ENCODE measurements at regions not wholly inside any gene's neighbourhood (a gene's known extent, or its start where the extent isn't known, plus 50 kb on each side); places are given as distances from the start of the nearest gene placed in this dataset.

DNA sequence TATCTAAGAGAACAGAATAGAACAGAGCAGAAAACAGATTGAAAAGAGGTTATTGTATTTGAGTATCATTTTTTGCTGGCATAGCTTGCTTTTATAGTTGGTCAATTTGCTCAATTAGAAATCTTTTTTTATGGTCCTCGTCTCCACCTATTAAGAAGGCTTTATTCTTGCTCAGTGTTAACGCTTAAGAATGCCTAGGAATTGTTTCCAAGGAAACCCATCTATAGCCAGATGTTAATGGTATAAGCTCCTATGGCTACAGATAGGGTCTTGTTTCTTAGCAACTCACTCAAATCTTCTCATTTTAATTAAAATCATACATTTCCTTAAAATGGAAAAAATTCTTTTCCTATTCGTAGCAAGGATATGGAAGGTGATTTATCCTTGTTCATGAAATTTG is 392.3 kb downstream of the TMEM135 start:
- Histone ChIP-seq H3K4me3 (no peak overlapping the region), H3K27me3 (no peaks in the 10 kb centered on the region), H4K20me1 (no peaks in the 10 kb centered on the region), H3K36me3 (no peaks in the 10 kb centered on the region), H3K9me3 (replicated peaks in 1 of 11) (no peaks in the 10 kb centered on the region), H3K9ac (no peak overlapping the region), H3K4me2 (no peak overlapping the region), H3K4me1 (no peaks in the 10 kb centered on the region), H3K27ac (no peak overlapping the region)
- no peak for TF ChIP-seq Cebpa-rat (IDR thresholded peaks at IDR 0.05)

DNA sequence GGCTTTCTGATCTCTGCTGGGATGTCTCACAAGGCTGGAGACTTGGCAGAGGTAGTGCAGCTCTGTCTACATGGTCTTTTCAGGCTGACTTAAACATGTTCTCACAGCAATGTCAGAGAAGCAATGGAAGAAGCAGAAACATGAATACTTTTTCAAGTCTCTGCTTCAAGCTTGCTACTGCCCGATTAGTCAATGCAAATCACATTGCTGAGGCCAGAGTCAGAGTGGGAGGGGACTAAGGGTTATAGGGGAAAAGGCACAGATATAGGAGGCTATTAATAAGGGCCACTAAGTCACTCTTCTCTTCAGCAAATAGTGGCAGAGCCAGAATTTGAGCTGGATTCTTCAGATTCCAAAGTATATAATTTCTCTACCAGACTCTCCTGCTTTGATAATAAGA is 390.5 kb downstream of the TMEM135 start:
- H3K9me3 ChIP-seq (replicated peaks in 1 of 11): no peaks in the 10 kb centered on the region
- no peaks in the 10 kb centered on the region for H3K36me3 ChIP-seq
- no peak overlapping the region for H3K9ac ChIP-seq
- TF ChIP-seq Cebpa-rat (IDR thresholded peaks at IDR 0.05): no peak
- H3K4me3 ChIP-seq: no peak overlapping the region
- no peaks in the 10 kb centered on the region for H4K20me1 ChIP-seq
- no peak overlapping the region for H3K4me2 ChIP-seq
- H3K27ac ChIP-seq: no peak overlapping the region
- no peaks in the 10 kb centered on the region for H3K4me1 ChIP-seq
- no peaks in the 10 kb centered on the region for H3K27me3 ChIP-seq

DNA sequence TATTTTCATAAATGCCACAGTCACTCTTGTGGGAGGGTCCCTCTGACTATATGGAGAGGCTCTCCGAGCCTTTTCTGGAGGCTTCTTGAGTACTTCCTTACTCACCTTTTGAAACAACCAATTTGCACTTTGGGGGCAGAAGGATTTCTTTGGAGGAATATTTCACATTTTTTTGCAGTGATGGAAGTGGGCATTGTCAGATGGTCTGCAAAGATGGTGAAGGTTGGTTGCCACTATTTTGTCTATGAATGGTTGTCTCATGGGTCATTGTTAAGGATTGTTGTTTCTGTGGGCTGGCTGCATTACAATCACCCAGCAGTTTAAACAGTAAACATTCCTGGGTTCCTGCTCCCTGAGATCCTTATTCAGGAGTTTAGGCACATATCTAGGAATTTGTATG is 388.2 kb downstream of the TMEM135 start:
- Histone ChIP-seq H3K4me2 (no peak overlapping the region), H3K4me1 (no peaks in the 10 kb centered on the region), H3K9ac (no peak overlapping the region), H3K4me3 (no peak overlapping the region), H3K27ac (no peak overlapping the region), H3K27me3 (no peaks in the 10 kb centered on the region), H3K36me3 (no peaks in the 10 kb centered on the region), H4K20me1 (no peaks in the 10 kb centered on the region), H3K9me3 (replicated peaks in 1 of 11) (no peaks in the 10 kb centered on the region)
- no peak for TF ChIP-seq Cebpa-rat (IDR thresholded peaks at IDR 0.05)

DNA sequence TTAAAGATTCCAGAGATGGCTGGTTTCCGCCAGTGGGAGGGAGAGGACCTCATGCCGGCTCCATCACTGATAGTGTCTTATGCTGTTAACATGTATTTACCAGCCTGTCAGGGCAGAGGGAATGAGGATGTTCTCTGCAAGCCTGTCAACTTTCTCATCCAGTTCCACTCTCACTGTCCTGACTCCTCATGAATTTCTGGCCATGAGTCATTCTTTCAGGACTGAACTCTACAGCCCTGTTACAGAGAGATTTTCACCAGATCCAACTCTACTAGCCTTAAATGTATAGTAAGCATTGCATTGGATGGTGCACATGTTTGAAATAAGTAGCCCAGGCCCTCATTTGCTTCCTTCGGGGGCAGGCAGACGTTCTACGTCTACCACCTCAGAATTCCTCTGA is 387.7 kb downstream of the TMEM135 start:
- Histone ChIP-seq H3K4me2 (no peak overlapping the region), H3K36me3 (no peaks in the 10 kb centered on the region), H3K4me1 (no peaks in the 10 kb centered on the region), H3K9me3 (replicated peaks in 1 of 11) (no peaks in the 10 kb centered on the region), H3K4me3 (no peak overlapping the region), H4K20me1 (no peaks in the 10 kb centered on the region), H3K27ac (no peak overlapping the region), H3K9ac (no peak overlapping the region), H3K27me3 (no peaks in the 10 kb centered on the region)
- TF ChIP-seq Cebpa-rat (IDR thresholded peaks at IDR 0.05): no peak

DNA sequence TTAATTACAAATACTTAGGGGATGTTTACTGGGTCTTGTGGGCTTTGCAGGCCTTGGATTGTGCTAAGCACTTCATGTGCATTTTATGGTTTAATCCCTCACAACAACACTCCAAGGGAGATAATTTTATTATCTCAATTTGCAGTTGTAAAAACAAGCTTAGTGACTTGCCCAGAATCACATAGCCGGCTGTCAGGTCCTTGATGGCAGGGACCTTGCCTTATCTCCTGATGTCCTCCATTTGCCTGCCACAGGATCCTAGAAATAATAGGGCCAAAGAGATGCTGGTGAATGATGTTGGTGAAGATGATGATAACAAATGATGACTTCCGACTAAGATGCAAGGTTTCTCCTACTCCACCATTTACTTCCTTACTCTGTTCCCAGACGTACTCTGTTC is 385.4 kb downstream of the TMEM135 start:
- no peak overlapping the region for H3K4me3 ChIP-seq
- H3K4me2 ChIP-seq: no peak overlapping the region
- H3K9ac ChIP-seq: no peak overlapping the region
- no peaks in the 10 kb centered on the region for H3K9me3 ChIP-seq (replicated peaks in 1 of 11)
- no peak overlapping the region for H3K27ac ChIP-seq
- no peak for TF ChIP-seq Cebpa-rat (IDR thresholded peaks at IDR 0.05)
- H4K20me1 ChIP-seq: no peaks in the 10 kb centered on the region
- no peaks in the 10 kb centered on the region for H3K4me1 ChIP-seq
- H3K36me3 ChIP-seq: no peaks in the 10 kb centered on the region
- no peaks in the 10 kb centered on the region for H3K27me3 ChIP-seq

DNA sequence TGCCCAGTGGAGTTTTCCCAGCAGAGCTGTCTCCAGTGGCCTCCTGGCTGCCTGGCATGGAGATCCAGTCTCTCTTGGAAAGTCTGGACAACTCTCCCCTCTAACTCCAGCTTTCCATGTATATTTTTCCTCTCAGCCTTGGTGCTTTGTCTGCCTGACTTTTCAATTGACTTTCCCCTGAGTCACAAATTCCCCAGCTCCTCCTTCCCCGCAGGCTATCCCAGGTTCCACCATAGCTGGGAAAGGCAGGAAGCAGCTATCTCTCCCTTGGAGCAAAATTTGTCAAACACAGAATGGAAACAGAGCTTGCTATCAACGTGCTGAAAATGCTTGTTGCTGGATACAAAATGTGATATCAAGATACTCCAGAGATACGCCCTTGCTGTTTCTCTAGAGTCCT is 384.8 kb downstream of the TMEM135 start:
- Histone ChIP-seq H4K20me1 (no peaks in the 10 kb centered on the region), H3K4me2 (no peak overlapping the region), H3K4me1 (no peaks in the 10 kb centered on the region), H3K9ac (no peak overlapping the region), H3K4me3 (no peak overlapping the region), H3K27me3 (no peaks in the 10 kb centered on the region), H3K27ac (no peak overlapping the region), H3K36me3 (no peaks in the 10 kb centered on the region), H3K9me3 (replicated peaks in 1 of 11) (no peaks in the 10 kb centered on the region)
- no peak for TF ChIP-seq Cebpa-rat (IDR thresholded peaks at IDR 0.05)

DNA sequence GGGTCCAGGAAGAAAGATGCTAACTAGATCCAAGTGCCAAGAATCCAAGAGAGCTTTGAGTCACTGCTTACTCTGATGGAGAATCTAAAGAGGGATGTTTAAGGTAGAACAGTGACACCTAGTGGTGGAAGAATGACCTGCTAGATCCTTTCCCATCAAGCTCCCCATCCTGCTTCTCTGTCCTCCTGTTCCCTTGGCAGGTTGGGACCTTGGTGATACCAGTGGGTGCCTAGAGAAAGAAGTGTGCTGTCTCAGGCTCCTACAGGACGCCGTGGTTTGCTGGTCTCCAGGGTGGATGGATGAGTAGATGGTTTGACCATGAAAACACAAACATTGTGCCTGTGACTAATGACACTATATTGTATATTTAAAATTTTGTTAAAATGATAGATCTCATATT is 383.7 kb downstream of the TMEM135 start:
- no peak overlapping the region for H3K9ac ChIP-seq
- TF ChIP-seq Cebpa-rat (IDR thresholded peaks at IDR 0.05): no peak
- no peaks in the 10 kb centered on the region for H3K27me3 ChIP-seq
- H4K20me1 ChIP-seq: no peaks in the 10 kb centered on the region
- no peak overlapping the region for H3K4me3 ChIP-seq
- no peaks in the 10 kb centered on the region for H3K4me1 ChIP-seq
- no peak overlapping the region for H3K4me2 ChIP-seq
- no peak overlapping the region for H3K27ac ChIP-seq
- H3K9me3 ChIP-seq (replicated peaks in 1 of 11): no peaks in the 10 kb centered on the region
- no peaks in the 10 kb centered on the region for H3K36me3 ChIP-seq

DNA sequence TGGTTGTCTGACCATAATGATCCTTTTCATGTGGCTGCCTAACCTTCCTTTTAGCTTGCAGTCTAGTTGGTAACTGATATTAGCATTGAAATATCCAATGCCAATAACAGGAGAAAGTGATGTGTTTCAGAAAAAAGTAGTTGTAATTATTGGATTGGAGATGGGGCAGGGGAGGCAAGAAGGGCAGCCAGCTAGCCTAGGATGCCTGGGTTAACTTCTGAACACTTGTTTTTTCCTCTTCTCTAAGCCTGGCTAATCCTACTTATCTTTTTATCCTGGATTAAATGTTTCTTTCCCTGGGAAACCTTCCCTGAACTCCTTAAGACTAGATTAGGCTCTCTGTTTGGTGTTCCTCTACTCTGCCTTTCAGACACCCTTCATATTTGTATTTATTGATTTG is 380.2 kb downstream of the TMEM135 start:
- Histone ChIP-seq H4K20me1 (no peaks in the 10 kb centered on the region), H3K4me1 (no peaks in the 10 kb centered on the region), H3K27ac (no peak overlapping the region), H3K9ac (no peak overlapping the region), H3K4me3 (no peak overlapping the region), H3K36me3 (no peaks in the 10 kb centered on the region), H3K9me3 (replicated peaks in 1 of 11) (no peaks in the 10 kb centered on the region), H3K4me2 (no peak overlapping the region), H3K27me3 (no peaks in the 10 kb centered on the region)
- no peak for TF ChIP-seq Cebpa-rat (IDR thresholded peaks at IDR 0.05)

DNA sequence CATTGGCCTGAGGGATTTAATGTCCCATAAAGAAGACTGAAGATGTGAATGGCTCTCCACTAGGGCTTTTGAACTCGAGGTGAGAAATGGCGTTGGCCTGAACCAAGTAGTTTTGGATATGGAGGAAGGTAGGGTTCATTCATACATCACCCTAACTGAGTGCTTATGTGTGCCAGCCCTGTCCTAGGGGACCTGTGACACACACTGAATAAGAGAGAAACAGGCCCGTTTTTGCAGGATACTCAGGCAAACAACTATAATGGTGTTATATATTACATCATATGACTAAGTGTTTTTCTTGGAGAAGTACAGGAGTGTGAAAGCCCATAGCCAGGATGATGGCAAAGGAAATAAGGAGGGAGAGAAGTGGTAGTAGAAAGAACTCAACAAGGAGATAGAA is 368.1 kb downstream of the TMEM135 start:
- Histone ChIP-seq H3K4me3 (no peak overlapping the region), H4K20me1 (no peaks in the 10 kb centered on the region), H3K4me1 (peaks cover 0 to 14% (median 0%) of the 10 kb centered on the region in 10 experiments; a peak in 3 of 20 replicates), H3K27ac (no peak overlapping the region), H3K27me3 (no peaks in the 10 kb centered on the region), H3K36me3 (no peaks in the 10 kb centered on the region), H3K4me2 (no peak overlapping the region), H3K9ac (no peak overlapping the region), H3K9me3 (replicated peaks in 1 of 11) (no peaks in the 10 kb centered on the region)
- TF ChIP-seq Cebpa-rat (IDR thresholded peaks at IDR 0.05): no peak

DNA sequence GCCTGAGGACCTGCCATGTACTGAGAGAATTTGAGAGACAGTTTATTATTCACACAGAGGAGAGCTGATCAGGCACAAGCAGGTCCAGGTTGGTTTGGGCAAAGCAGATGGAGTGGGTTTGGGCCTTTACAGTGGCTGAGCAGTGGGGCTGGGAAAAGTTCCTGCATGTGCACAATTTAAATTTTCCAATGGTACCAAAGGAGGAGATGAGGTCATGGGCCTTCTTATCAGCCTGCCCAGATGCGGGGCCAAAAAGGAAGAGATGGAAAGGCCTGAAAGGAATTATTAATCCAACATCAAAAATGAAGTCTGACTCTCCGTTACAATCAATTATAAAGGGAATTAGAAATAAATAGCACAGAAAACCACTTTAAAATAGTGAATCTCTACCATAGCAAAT is 367.6 kb downstream of the TMEM135 start:
- no peaks in the 10 kb centered on the region for H4K20me1 ChIP-seq
- H3K27ac ChIP-seq: no peak overlapping the region
- H3K9me3 ChIP-seq (replicated peaks in 1 of 11): no peaks in the 10 kb centered on the region
- no peak overlapping the region for H3K4me2 ChIP-seq
- no peak overlapping the region for H3K9ac ChIP-seq
- no peak for TF ChIP-seq Cebpa-rat (IDR thresholded peaks at IDR 0.05)
- no peaks in the 10 kb centered on the region for H3K36me3 ChIP-seq
- H3K4me1 ChIP-seq: peaks cover 0 to 14% (median 0%) of the 10 kb centered on the region in 10 experiments; a peak in 3 of 20 replicates
- no peak overlapping the region for H3K4me3 ChIP-seq
- H3K27me3 ChIP-seq: no peaks in the 10 kb centered on the region

DNA sequence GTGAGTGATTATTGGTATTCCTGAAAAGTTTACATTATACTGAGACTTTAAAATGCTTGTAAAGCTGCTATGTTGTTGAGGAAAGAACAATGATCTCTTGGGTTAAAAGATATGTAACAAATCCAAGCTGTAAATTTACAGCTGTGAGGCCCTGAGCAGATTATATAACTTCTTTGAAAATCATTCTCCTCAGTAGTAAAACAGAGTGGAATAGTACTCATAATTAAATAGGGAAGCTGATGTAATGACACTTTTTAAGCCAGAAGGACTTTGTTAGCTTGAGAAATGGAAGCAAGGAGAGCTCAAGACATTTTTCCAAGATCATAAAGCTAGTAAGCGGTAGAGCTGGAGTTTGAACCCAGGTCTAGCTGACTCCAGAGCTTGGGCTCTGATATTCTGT is 363.9 kb downstream of the TMEM135 start:
- peaks cover 0 to 27% (median 9%) of the 10 kb centered on the region in 10 experiments; a peak in 10 of 20 replicates for H3K4me1 ChIP-seq

More for the DNA sequence above, 363.9 kb downstream of the TMEM135 start:
- Histone ChIP-seq H4K20me1 (no peaks in the 10 kb centered on the region), H3K36me3 (no peaks in the 10 kb centered on the region), H3K4me2 (no peak overlapping the region), H3K9me3 (replicated peaks in 1 of 11) (no peaks in the 10 kb centered on the region), H3K4me3 (no peak overlapping the region), H3K27me3 (no peaks in the 10 kb centered on the region), H3K27ac (no peak overlapping the region), H3K9ac (no peak overlapping the region)
- no peak for TF ChIP-seq Cebpa-rat (IDR thresholded peaks at IDR 0.05)
